Activated T-cell treated with anti-CD3 and anti-CD28 coated beads, Interleukin-2, amount 50 U/mL, for 1 hour (primary cell): ENCODE measurements at regions not wholly inside any gene's neighbourhood (a gene's known extent, or its start where the extent isn't known, plus 50 kb on each side); places are given as distances from the start of the nearest gene placed in this dataset.

ENCODE experiments used
- DNase-seq: peaks from one replicate; pipeline ENCODE4 v3.0.0-alpha.2; 2020

- DNase-seq, result no peak
These were observed 70.9 kb upstream of the GPC1 start for GRCh38 chr2:240364582-240364960.

DNA sequence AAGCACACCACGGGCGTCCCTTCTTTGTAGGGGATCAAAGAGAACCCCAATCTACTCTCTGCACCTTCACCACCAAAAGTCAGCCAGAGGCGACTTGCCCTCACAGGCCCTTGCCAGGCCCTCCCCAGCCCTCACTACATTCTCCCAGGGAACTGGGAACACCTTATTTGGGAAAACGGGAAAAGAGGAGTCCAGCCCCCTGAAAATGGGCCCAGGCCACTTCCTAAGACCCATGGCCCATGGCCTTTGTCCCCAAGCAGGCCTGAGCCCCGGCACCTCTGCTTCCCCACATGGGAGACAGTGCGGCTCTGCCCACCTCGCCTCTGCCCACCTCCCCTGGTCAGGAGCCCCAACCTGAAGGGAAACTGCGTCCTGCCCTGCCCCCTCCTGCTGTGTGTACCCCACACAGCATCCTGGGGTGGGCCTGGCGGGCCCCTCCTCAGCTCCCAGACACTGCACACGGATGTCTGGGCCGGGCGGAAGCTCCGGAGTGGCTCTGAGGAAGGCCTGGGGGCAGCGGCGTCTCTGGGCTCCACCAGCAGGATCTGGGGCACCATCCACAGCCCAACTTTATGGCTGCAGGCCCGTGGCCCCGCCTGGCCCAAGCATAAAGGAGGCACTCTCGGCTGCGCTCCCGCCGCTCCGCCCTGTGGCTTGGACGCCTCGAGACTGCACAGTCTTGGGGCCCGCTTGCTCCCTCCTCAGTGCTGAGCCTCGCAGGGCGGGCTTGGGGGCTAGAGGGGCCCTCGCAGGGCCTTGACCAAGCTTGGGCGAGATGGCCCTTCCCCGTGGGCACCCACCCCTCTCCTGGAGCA is 70.3 kb upstream of the GPC1 start:
- DNase-seq, result no peak

- DNase-seq, result no peak
These were observed 69.4 kb upstream of the GPC1 start for GRCh38 chr2:240365971-240366471.

- DNase-seq, result no peak
These were observed 68.6 kb upstream of the GPC1 start for GRCh38 chr2:240366901-240367300.

DNA sequence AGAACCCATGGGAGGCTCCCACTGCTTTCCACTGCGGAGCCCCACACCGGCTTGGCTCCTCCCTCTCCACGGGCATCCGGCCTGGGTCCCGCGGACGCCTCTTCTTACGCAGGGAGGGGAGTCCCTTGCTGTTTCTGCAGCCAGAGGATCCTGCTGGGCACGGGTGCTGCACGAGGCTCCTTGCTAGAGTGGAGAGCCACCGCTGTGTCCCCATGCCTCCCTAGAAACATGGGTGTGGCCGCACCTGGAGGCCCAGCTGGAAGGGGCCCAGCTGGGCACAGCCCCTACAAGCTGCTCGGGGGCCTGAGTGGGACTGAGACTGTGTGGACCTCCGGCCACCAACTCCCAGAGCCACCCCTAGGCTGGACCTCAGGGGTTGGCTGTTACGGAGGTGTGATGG is 67.7 kb upstream of the GPC1 start:
- no peak for DNase-seq

- no peak for DNase-seq
These were observed 66.6 kb upstream of the GPC1 start for GRCh38 chr2:240368781-240369331.

DNA sequence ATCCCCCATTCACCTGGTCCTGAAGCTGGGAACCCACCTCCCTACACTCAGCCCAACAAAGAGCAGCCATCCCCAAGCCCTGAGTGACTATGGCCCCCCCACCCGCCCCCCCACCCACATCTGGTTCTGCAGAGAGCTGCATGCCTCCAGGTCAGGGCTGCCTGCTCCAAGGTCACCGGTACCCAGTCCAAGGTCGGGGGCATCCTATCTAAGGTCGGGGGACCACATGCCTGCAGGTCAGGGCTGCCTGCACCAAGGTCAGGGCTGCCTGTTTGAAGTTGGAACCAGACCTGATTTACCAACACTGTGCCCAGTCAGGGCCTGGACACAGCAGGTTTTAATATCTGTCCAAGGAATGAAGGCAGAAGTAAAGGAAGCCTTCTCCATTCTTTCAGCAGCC is 66.1 kb upstream of the GPC1 start:
- DNase-seq, result no peak

- no peak for DNase-seq
These were observed 65.5 kb upstream of the GPC1 start for GRCh38 chr2:240369801-240370585.

- DNase-seq, result no peak
These were observed 64.1 kb upstream of the GPC1 start for GRCh38 chr2:240371129-240372000.

DNA sequence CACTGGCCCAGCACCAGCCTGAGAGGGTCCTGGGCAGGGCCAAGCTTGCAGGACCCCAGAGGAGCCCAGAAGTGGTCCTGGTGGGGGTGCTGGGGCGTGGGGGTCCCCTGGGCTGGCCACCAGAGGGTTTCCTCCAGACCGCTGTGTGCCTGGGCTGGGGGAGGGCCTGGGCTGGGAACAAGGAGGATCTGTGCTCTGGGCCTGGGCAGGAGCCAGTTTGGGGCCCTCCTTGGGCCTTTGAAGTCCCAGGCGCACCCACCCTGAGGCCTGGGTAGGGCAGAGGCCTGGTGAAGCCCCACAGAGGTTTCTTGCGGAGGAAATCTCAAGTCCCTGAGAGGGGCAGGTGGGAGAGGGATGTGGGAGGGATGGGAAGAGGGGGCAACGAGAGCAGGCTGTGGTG is 63.4 kb upstream of the GPC1 start:
- no peak for DNase-seq

DNA sequence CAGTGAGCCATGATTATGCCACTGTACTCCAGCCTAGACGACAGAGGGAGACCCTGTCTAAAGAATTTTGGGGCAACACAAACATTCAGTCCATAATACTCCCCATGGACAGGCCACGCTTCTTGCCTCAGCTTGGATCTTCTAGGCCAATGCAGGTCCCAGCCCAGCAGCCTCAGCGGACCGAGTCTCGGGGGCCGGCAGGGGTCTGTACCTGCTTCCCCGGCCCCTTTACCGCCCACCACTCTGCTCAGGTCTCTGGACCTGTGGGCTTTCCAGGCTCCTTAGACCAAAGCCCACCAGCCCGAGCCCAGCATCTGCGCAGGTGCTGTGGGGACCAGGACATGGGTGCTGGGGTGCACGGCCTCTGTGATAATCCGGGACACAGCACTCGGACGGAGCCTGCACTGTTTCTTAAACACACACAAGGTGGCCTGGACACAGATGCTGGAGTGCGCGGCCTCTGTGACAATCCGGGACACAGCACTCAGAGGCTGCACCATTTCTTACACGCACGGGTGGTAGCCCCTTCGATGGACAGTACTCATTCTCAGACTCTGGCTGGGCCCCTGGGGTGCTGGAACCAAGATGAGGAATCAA is 62.1 kb upstream of the GPC1 start:
- no peak for DNase-seq

GRCh38 chr2:240374085-240374907 is 61.2 kb upstream of the GPC1 start:
- no peak for DNase-seq

GRCh38 chr2:240375024-240375645 is 60.3 kb upstream of the GPC1 start:
- DNase-seq, result no peak

DNA sequence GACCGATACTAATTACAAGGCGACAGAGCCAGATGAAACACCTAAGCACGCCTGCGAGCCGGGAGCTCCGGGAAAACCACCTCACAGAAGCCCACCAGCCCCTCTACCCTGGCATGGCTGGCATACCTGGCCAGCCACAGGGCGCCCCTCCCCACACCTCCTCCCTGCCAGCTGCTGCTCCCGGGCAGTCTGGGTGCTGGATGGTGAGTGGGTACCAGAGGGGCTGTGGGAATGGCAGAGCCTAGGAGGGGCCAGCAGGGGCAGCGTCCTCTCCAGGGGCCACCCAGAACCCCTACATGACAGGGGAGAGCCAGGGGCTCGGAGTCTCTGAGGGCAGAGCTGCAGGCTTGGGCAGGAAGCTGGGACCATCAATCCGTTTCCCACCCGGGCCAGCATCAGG is 58.7 kb upstream of the GPC1 start:
- no peak for DNase-seq

GRCh38 chr2:240377366-240377765 is 58.1 kb upstream of the GPC1 start:
- no peak for DNase-seq

DNA sequence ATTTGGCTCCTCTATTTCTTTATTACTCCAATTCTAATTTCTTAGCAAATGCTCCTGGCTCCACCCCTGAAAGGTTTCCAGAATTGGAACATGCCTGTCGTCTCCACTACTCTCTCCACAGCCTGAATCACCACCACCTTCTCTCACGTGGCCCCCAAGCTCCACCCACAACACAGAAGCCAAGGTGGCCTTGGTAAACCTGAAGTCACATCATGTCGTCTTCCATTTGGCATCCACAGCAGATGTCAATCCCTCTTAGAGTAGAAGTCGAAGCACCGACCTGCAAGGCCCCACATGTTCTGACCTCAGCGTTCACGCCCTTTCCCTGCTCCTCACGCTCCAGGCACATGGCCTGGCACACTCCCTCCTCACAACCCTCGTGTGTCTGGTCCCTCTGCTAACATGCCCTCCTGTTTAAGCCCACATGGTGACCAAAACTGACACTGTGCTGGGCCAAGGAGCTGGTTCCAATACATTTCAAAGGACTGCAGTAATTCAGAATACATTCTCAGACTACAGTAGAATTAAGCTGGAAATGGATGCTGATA is 56.3 kb upstream of the GPC1 start:
- DNase-seq, result no peak

- no peak for DNase-seq
These were observed 52.2 kb upstream of the GPC1 start for GRCh38 chr2:240383099-240383758.

DNA sequence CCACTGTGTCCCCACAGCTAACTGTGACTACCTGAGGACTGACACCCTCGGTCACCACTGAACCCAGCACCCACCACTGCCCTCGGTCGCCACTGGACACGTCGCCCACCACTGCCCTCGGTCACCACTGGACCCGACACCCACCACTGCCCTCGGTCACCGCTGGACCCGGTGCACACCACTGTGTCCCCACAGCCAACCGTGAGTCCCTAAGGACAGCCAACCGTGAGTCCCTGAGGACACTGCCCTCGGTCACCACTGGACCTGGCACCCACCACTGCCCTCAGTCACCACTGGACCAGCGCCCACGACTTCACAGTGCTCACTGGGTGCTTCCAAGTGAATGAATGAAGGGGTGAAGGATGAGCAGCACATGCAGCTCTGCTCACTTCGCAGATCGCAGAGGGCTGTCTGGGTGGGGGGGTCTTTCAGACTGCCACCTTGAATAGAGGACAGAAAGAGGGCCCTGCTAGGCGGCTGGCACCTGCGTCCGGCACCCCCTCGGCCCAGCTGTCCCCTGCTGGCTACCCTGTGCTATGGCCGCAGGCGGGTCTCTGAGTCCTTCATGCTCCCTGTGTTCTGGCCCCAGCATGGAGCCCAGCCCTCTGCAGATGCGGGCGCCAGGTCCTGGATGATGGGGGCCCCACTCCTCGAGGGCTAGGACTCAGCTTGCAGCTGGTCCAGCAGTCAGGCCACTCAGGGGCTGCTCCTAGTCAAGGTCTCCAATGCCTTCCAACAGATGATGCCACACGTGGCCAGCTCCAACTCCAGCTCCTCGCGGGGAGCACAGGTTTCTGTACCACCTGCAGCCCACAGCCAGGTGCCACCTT is 51.4 kb upstream of the GPC1 start:
- no peak for DNase-seq
